HCT116 (cell line): ENCODE measurements at regions not wholly inside any gene's neighbourhood (a gene's known extent, or its start where the extent isn't known, plus 50 kb on each side); places are given as distances from the start of the nearest gene placed in this dataset.

Experiments
- ATAC-seq: fragments of 200-7000 bp; cut with Tn5 transposase; 2 replicates; pipeline ENCODE4 v1.9.1; 2020; ENCODE audit warnings: mild to moderate bottlenecking, moderate library complexity
- BruUV-seq: library from RNA; stranded (reverse); fragments of 400-500 nt; replicated peaks from 2 replicates; lab custom pipeline; 2021; lab: Mats Ljungman, UMichigan
- CTCF ChIA-PET: fragments of 300-600 bp; sonication (Branson Sonifier 250); formaldehyde crosslinking; loops from one replicate; lab custom pipeline; 2021; ENCODE audit warnings: antibody characterized with exemption; lab: Charles Lee
- POLR2A ChIA-PET: fragments of 300-600, 350-600 bp; sonication (Branson Sonifier 250); formaldehyde crosslinking; loops from one replicate; lab custom pipeline; 2021; ENCODE audit warnings: antibody characterized with exemption; lab: Charles Lee
- RAD21 ChIA-PET, 2 experiments: fragments of 300-600 bp; sonication (Branson Sonifier 250); formaldehyde crosslinking; loops; one replicate each; lab custom pipeline; 2023; ENCODE audit warnings: low total read pairs in 2 of 2; ENCODE audit not compliant: uncharacterized antibody in 2 of 2, unreplicated experiment in 2 of 2, low non-redundant PET in 1 of 2; lab: Charles Lee
- DNase-seq: peaks from one replicate; pipeline ENCODE4 v3.0.0-alpha.2; 2010; ENCODE audit warnings: low read depth, low spot score
- H2AFZ ChIP-seq: fragments of 200-600 bp; shearing (Covaris generic), sonication (generic); 2 replicates; pipeline ENCODE4 v1.6.1; 2017; ENCODE audit warnings: low read depth, mixed run types, mixed read lengths, antibody characterized with exemption, low read length; ENCODE audit not compliant: poor library complexity, severe bottlenecking
- H3K27ac ChIP-seq: 2 replicates; pipeline ENCODE4 v1.5.1; 2012; ENCODE audit warnings: low read depth, low read length
- H3K27me3 ChIP-seq: fragments of 200-600 bp; sonication (generic); 2 replicates; pipeline ENCODE4 v1.6.1; 2016; ENCODE audit warnings: mixed run types, low read length, mixed read lengths; ENCODE audit not compliant: insufficient read depth
- H3K36me3 ChIP-seq, 2 experiments: fragments of 200-500 bp in 1 of 2; fragments of 200-600 bp in 1 of 2; sonication (Bioruptor generic) in 1 of 2; sonication (generic) in 1 of 2; 2 replicates each; pipeline versions ENCODE4 v1.5.1 to v1.6.1; 2014 to 2016; ENCODE audit warnings: low read length in 2 of 2, inconsistent platforms in 1 of 2, mixed read lengths in 1 of 2, mixed run types in 1 of 2; ENCODE audit not compliant: insufficient read depth in 2 of 2, control insufficient read depth in 1 of 2
- H3K4me1 ChIP-seq, 2 experiments: fragments of 200-600 bp in 1 of 2; sonication (generic) in 1 of 2; 2 replicates each; pipeline versions ENCODE4 v1.5.1 to v1.6.1; 2012 to 2017; ENCODE audit warnings: low read length in 2 of 2, inconsistent platforms in 1 of 2, mild to moderate bottlenecking in 1 of 2, mixed read lengths in 1 of 2, mixed run types in 1 of 2, moderate library complexity in 1 of 2; ENCODE audit not compliant: insufficient read depth in 2 of 2, control insufficient read depth in 1 of 2
- H3K4me2 ChIP-seq: fragments of 200-600 bp; sonication (generic); 2 replicates; pipeline ENCODE4 v1.6.1; 2017; ENCODE audit warnings: mixed run types, low read length, mixed read lengths
- H3K4me3 ChIP-seq, 2 experiments: fragments of 200-600 bp in 1 of 2; sonication (generic) in 1 of 2; replicated peaks in 1 of 2; 2 replicates each; pipeline ENCODE4 v1.5.1; 2011 to 2016; ENCODE audit warnings: low read length in 2 of 2, control low read depth in 1 of 2, low read depth in 1 of 2, mild to moderate bottlenecking in 1 of 2, mixed read lengths in 1 of 2, mixed run types in 1 of 2
- H3K79me2 ChIP-seq: fragments of 200-600 bp; sonication (generic); 2 replicates; pipeline ENCODE4 v1.6.1; 2017; ENCODE audit warnings: mild to moderate bottlenecking, mixed run types, low read length, moderate library complexity, mixed read lengths; ENCODE audit not compliant: insufficient read depth
- H3K9ac ChIP-seq: fragments of 200-600 bp; sonication (generic); 2 replicates; pipeline ENCODE4 v1.6.1; 2016; ENCODE audit warnings: low read length, mixed read lengths
- H3K9me2 ChIP-seq: fragments of 200-600 bp; sonication (generic), shearing (Covaris generic); 2 replicates; pipeline ENCODE4 v1.6.1; 2017; ENCODE audit warnings: mixed run types, mild to moderate bottlenecking, moderate library complexity; ENCODE audit not compliant: insufficient read depth
- H3K9me3 ChIP-seq, 2 experiments: fragments of 200-500 bp in 1 of 2; fragments of 200-600 bp in 1 of 2; sonication (Bioruptor generic) in 1 of 2; sonication (generic) in 1 of 2; 2 replicates each; pipeline ENCODE4 v1.6.1; 2014 to 2017; ENCODE audit warnings: low read length in 2 of 2, mixed read lengths in 2 of 2, inconsistent platforms in 1 of 2, low read depth in 1 of 2, mild to moderate bottlenecking in 1 of 2, mixed run types in 1 of 2, moderate library complexity in 1 of 2; ENCODE audit not compliant: control insufficient read depth in 1 of 2, insufficient read depth in 1 of 2
- H4K20me1 ChIP-seq: fragments of 200-600 bp; sonication (generic), shearing (Covaris generic); 2 replicates; pipeline ENCODE4 v1.6.1; 2017; ENCODE audit warnings: mixed run types, mild to moderate bottlenecking, moderate library complexity; ENCODE audit not compliant: insufficient read depth
- CBX3 ChIP-seq: IDR thresholded peaks from 2 replicates; pipeline ENCODE4 v1.6.1; 2012; ENCODE audit warnings: low read depth
- EZH2 ChIP-seq: fragments of 200-600 bp; sonication (generic); IDR thresholded peaks from 2 replicates; pipeline ENCODE4 v1.6.1; 2017; ENCODE audit warnings: antibody characterized with exemption, mixed run types
- POLR2AphosphoS5 ChIP-seq: IDR thresholded peaks from 2 replicates; pipeline ENCODE4 v1.6.1; 2011; ENCODE audit warnings: mild to moderate bottlenecking, low read depth, low read length, moderate library complexity
- RAD21 ChIP-seq: IDR thresholded peaks from 2 replicates; pipeline ENCODE4 v1.6.1; 2012; ENCODE audit warnings: low read depth, mild to moderate bottlenecking
- YY1 ChIP-seq: IDR thresholded peaks from 2 replicates; pipeline ENCODE4 v1.6.1; 2011; ENCODE audit warnings: low read length, low read depth, moderate library complexity, mild to moderate bottlenecking; ENCODE audit not compliant: insufficient replicate concordance; ENCODE audit errors: extremely low read depth
- intact Hi-C: fragments of 100-400 bp; cut with micrococcal nuclease; formaldehyde crosslinking; loops from 2 replicates; pipeline ENCODE4 v1.10.0; 2022
- TF ChIP-seq, protein P1 (sequence below): IDR thresholded peaks from 2 replicates; pipeline ENCODE4 v1.6.1; 2011; ENCODE audit warnings: mild to moderate bottlenecking, low read length, moderate library complexity; ENCODE audit not compliant: insufficient replicate concordance; ENCODE audit errors: extremely low read depth

DNA sequence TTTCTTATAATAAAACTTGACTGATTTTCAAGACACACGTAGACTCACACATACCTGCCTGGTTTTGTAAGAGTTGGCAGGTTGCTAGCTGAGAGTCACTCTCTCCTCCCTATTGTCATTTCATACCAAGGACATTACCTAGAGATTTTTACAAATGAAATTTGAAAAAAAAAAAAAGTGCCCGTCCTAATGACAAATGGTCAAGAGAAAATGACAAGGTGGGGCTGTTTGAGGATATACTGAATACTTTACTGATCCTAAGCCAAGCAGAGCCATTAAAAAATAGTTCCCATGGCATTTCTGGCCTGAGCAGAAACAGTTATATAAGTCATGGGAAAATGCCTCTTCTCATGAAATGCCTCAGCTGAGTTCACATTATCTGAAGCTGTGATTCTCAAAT, 150.2 kb downstream of the DYRK2 start:
- H3K27ac ChIP-seq, result no peak overlapping the region
- H3K36me3 ChIP-seq, result no peaks in the 10 kb centered on the region
- H3K27me3 ChIP-seq, result no peaks in the 10 kb centered on the region
- BruUV-seq, result no TSS peak
- peaks cover 0 to 5% of the 10 kb centered on the region in 2 experiments; a peak in 1 of 4 replicates for H3K4me1 ChIP-seq
- H3K9me3 ChIP-seq, result no peaks in the 10 kb centered on the region
- H4K20me1 ChIP-seq, result no peaks in the 10 kb centered on the region
- TF ChIP-seq YY1 (no peak), RAD21 (no peak)
- TF ChIP-seq, protein P1, sequence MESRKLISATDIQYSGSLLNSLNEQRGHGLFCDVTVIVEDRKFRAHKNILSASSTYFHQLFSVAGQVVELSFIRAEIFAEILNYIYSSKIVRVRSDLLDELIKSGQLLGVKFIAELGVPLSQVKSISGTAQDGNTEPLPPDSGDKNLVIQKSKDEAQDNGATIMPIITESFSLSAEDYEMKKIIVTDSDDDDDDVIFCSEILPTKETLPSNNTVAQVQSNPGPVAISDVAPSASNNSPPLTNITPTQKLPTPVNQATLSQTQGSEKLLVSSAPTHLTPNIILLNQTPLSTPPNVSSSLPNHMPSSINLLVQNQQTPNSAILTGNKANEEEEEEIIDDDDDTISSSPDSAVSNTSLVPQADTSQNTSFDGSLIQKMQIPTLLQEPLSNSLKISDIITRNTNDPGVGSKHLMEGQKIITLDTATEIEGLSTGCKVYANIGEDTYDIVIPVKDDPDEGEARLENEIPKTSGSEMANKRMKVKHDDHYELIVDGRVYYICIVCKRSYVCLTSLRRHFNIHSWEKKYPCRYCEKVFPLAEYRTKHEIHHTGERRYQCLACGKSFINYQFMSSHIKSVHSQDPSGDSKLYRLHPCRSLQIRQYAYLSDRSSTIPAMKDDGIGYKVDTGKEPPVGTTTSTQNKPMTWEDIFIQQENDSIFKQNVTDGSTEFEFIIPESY, result no peak
- TF ChIP-seq, all 23 proteins: peak for 0
- ChIA-PET CTCF (no interaction called here), RAD21 (no interaction called here), POLR2A (no interaction called here)
- H3K79me2 ChIP-seq, result no peaks in the 10 kb centered on the region
- no peak overlapping the region for H3K4me3 ChIP-seq
- no peak overlapping the region for H3K9ac ChIP-seq
- no peaks in the 10 kb centered on the region for H3K9me2 ChIP-seq
- H3K4me2 ChIP-seq, result no peak overlapping the region
- H2AFZ ChIP-seq, result no peak overlapping the region
- DNase-seq (no peak), ATAC-seq (no peak)
- intact Hi-C loops, result no loop called here

DNA sequence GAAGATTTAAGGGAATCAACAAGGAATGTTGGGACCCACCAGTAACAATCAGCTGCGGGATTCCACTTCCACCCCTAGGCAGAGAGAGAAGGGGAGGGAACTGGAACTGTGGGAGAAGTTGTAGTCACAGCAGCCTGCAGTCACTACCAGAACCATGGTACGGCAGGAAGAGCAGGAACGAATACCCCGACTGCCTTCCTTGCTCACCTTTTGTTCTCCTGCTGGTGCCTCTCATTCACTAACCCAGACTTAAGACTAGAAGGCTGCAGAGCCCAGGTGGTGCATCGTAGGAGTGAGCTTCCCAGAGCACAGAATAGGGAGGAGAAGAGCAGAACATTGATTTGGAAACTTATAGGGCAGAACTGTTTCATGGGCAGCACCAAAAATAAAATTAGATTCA, 154.2 kb downstream of the DYRK2 start:
- TF ChIP-seq EZH2, result no peak
- TF ChIP-seq CBX3, result no peak
- TF ChIP-seq POLR2AphosphoS5, result no peak
- no peak overlapping the region for H3K4me2 ChIP-seq
- BruUV-seq, result no TSS peak
- POLR2A ChIA-PET, result no interaction called here
- H3K79me2 ChIP-seq, result no peaks in the 10 kb centered on the region
- no peaks in the 10 kb centered on the region for H4K20me1 ChIP-seq
- no peak overlapping the region for H3K27ac ChIP-seq
- no peak overlapping the region for H3K9ac ChIP-seq
- no peaks in the 10 kb centered on the region for H3K4me1 ChIP-seq
- no peaks in the 10 kb centered on the region for H3K9me2 ChIP-seq
- no peaks in the 10 kb centered on the region for H3K9me3 ChIP-seq
- H2AFZ ChIP-seq, result no peak overlapping the region
- no peak for DNase-seq
- RAD21 ChIA-PET, result no interaction called here
- CTCF ChIA-PET, result no interaction called here
- ATAC-seq, result no peak
- intact Hi-C loops, result no loop called here
- H3K4me3 ChIP-seq, result no peak overlapping the region
- no peaks in the 10 kb centered on the region for H3K36me3 ChIP-seq
- no peaks in the 10 kb centered on the region for H3K27me3 ChIP-seq
